ENCODE measurements at regions not wholly inside any gene's neighbourhood (a gene's known extent, or its start where the extent isn't known, plus 50 kb on each side); places are given as distances from the start of the nearest gene placed in this dataset.
"Not testable (repeated sequence)": the region's sequence is repeated elsewhere in the genome, so short reads cannot be mapped to it uniquely, and the experiment has no call there.

- DNase-seq = no peak
- no peaks in the 10 kb centered on the region for H3K36me3 Mint-ChIP-seq (ENCODE audit: low read depth)
- no peaks in the 10 kb centered on the region for H3K27me3 Mint-ChIP-seq
- no peak overlapping the region for H3K4me3 Mint-ChIP-seq
- no peaks in the 10 kb centered on the region for H3K4me1 Mint-ChIP-seq
- peaks cover 14% of the 10 kb centered on the region for H3K9me3 Mint-ChIP-seq
- CTCF ChIA-PET = no interaction called here
- no peak overlapping the region for H3K27ac Mint-ChIP-seq
- POLR2A ChIA-PET = no interaction called here
Measured at GRCh38 chr11:80700386-80700785, 1259.6 kb upstream of the TENM4 start.

GRCh38 chr11:80699406-80700177 is 1258.8 kb upstream of the TENM4 start:
- CTCF ChIA-PET, H3K4me1 Mint-ChIP-seq: not testable (repeated sequence)
- peaks cover 14% of the 10 kb centered on the region for H3K9me3 Mint-ChIP-seq

GRCh38 chr11:80698637-80699036 is 1257.8 kb upstream of the TENM4 start:
- ChIA-PET POLR2A (no interaction called here), CTCF (no interaction called here)
- H3K36me3 Mint-ChIP-seq (ENCODE audit: low read depth) = no peaks in the 10 kb centered on the region
- no peaks in the 10 kb centered on the region for H3K4me1 Mint-ChIP-seq
- DNase-seq = no peak
- H3K9me3 Mint-ChIP-seq = peaks cover 14% of the 10 kb centered on the region
- H3K27me3 Mint-ChIP-seq = no peaks in the 10 kb centered on the region
- H3K4me3 Mint-ChIP-seq = no peak overlapping the region
- no peak overlapping the region for H3K27ac Mint-ChIP-seq

More at GRCh38 chr11:80699406-80700177, 1258.8 kb upstream of the TENM4 start:
- H3K4me3 Mint-ChIP-seq; DNase-seq; H3K27me3 Mint-ChIP-seq; H3K36me3 Mint-ChIP-seq (ENCODE audit: low read depth); POLR2A ChIA-PET; H3K27ac Mint-ChIP-seq: not testable (repeated sequence)

GRCh38 chr11:80694385-80694784 is 1253.6 kb upstream of the TENM4 start:
- H3K4me3 Mint-ChIP-seq = no peak overlapping the region
- no peak for DNase-seq

GRCh38 chr11:80687941-80688340 is 1247.1 kb upstream of the TENM4 start:
- ChIA-PET CTCF (no interaction called here), POLR2A (no interaction called here)
- H3K4me3 Mint-ChIP-seq = no peak overlapping the region

More at GRCh38 chr11:80694385-80694784, 1253.6 kb upstream of the TENM4 start:
- POLR2A ChIA-PET = no interaction called here
- Mint-ChIP-seq H3K36me3 (ENCODE audit: low read depth) (no peaks in the 10 kb centered on the region), H3K27me3 (no peaks in the 10 kb centered on the region), H3K9me3 (peaks cover 3% of the 10 kb centered on the region), H3K4me1 (no peaks in the 10 kb centered on the region), H3K27ac (no peak overlapping the region)
- CTCF ChIA-PET = no interaction called here

GRCh38 chr11:80686889-80687288 is 1246.1 kb upstream of the TENM4 start:
- Mint-ChIP-seq H3K4me1 (no peaks in the 10 kb centered on the region), H3K27ac (no peak overlapping the region), H3K9me3 (peaks cover 4% of the 10 kb centered on the region), H3K27me3 (no peaks in the 10 kb centered on the region), H3K36me3 (ENCODE audit: low read depth) (no peaks in the 10 kb centered on the region), H3K4me3 (no peak overlapping the region)
- DNase-seq = no peak
- ChIA-PET POLR2A (no interaction called here), CTCF (no interaction called here)

More at GRCh38 chr11:80687941-80688340, 1247.1 kb upstream of the TENM4 start:
- Mint-ChIP-seq H3K4me1 (no peaks in the 10 kb centered on the region), H3K27ac (no peak overlapping the region), H3K36me3 (ENCODE audit: low read depth) (no peaks in the 10 kb centered on the region), H3K27me3 (no peaks in the 10 kb centered on the region), H3K9me3 (peaks cover 2% of the 10 kb centered on the region)
- no peak for DNase-seq

GRCh38 chr11:80673566-80673965 is 1232.7 kb upstream of the TENM4 start:
- no peaks in the 10 kb centered on the region for H3K36me3 Mint-ChIP-seq (ENCODE audit: low read depth)
- ChIA-PET POLR2A (no interaction called here), CTCF (no interaction called here)
- no peaks in the 10 kb centered on the region for H3K4me1 Mint-ChIP-seq
- peaks cover 8% of the 10 kb centered on the region for H3K9me3 Mint-ChIP-seq
- H3K27me3 Mint-ChIP-seq = no peaks in the 10 kb centered on the region
- H3K4me3 Mint-ChIP-seq = no peak overlapping the region
- no peak for DNase-seq
- no peak overlapping the region for H3K27ac Mint-ChIP-seq

- Mint-ChIP-seq H3K27me3 (no peaks in the 10 kb centered on the region), H3K36me3 (ENCODE audit: low read depth) (no peaks in the 10 kb centered on the region), H3K27ac (no peak overlapping the region), H3K4me3 (no peak overlapping the region), H3K9me3 (peaks cover 4% of the 10 kb centered on the region), H3K4me1 (no peaks in the 10 kb centered on the region)
- ChIA-PET CTCF (no interaction called here), POLR2A (no interaction called here)
- no peak for DNase-seq
Measured at GRCh38 chr11:80669620-80670019, 1228.8 kb upstream of the TENM4 start.

GRCh38 chr11:80668039-80668438 is 1227.2 kb upstream of the TENM4 start:
- Mint-ChIP-seq H3K27ac (no peak overlapping the region), H3K9me3 (peaks cover 4% of the 10 kb centered on the region), H3K27me3 (no peaks in the 10 kb centered on the region), H3K4me3 (no peak overlapping the region), H3K4me1 (no peaks in the 10 kb centered on the region), H3K36me3 (ENCODE audit: low read depth) (no peaks in the 10 kb centered on the region)
- no peak for DNase-seq
- ChIA-PET CTCF (no interaction called here), POLR2A (no interaction called here)

- peaks cover 18% of the 10 kb centered on the region for H3K9me3 Mint-ChIP-seq
- no peak overlapping the region for H3K4me3 Mint-ChIP-seq
- POLR2A ChIA-PET = no interaction called here
- H3K36me3 Mint-ChIP-seq (ENCODE audit: low read depth) = no peaks in the 10 kb centered on the region
- DNase-seq = no peak
- no peaks in the 10 kb centered on the region for H3K4me1 Mint-ChIP-seq
- no peak overlapping the region for H3K27ac Mint-ChIP-seq
- CTCF ChIA-PET = no interaction called here
- no peaks in the 10 kb centered on the region for H3K27me3 Mint-ChIP-seq
Measured at GRCh38 chr11:80655834-80656233, 1215.0 kb upstream of the TENM4 start.

- no peaks in the 10 kb centered on the region for H3K27me3 Mint-ChIP-seq
- POLR2A ChIA-PET = no interaction called here
- H3K36me3 Mint-ChIP-seq (ENCODE audit: low read depth) = no peaks in the 10 kb centered on the region
- no peak overlapping the region for H3K27ac Mint-ChIP-seq
- H3K4me1 Mint-ChIP-seq = no peaks in the 10 kb centered on the region
- no peak overlapping the region for H3K4me3 Mint-ChIP-seq
- CTCF ChIA-PET = no interaction called here
- H3K9me3 Mint-ChIP-seq = peaks cover 13% of the 10 kb centered on the region
- no peak for DNase-seq
Measured at GRCh38 chr11:80650966-80651365, 1210.1 kb upstream of the TENM4 start.

GRCh38 chr11:80649186-80649585 is 1208.4 kb upstream of the TENM4 start:
- Mint-ChIP-seq H3K4me1 (no peaks in the 10 kb centered on the region), H3K27ac (no peak overlapping the region), H3K4me3 (no peak overlapping the region), H3K9me3 (peaks cover 13% of the 10 kb centered on the region), H3K27me3 (no peaks in the 10 kb centered on the region), H3K36me3 (ENCODE audit: low read depth) (no peaks in the 10 kb centered on the region)
- DNase-seq = no peak
- POLR2A ChIA-PET = no interaction called here
- CTCF ChIA-PET = no interaction called here

GRCh38 chr11:80638296-80638695 is 1197.5 kb upstream of the TENM4 start:
- no peaks in the 10 kb centered on the region for H3K4me1 Mint-ChIP-seq
- H3K27me3 Mint-ChIP-seq = no peaks in the 10 kb centered on the region
- ChIA-PET CTCF (no interaction called here), POLR2A (no interaction called here)
- no peak for DNase-seq
- no peak overlapping the region for H3K27ac Mint-ChIP-seq
- no peaks in the 10 kb centered on the region for H3K36me3 Mint-ChIP-seq (ENCODE audit: low read depth)
- H3K9me3 Mint-ChIP-seq = no peaks in the 10 kb centered on the region
- H3K4me3 Mint-ChIP-seq = no peak overlapping the region

GRCh38 chr11:80637571-80637970 is 1196.7 kb upstream of the TENM4 start:
- Mint-ChIP-seq H3K4me1 (no peaks in the 10 kb centered on the region), H3K9me3 (no peaks in the 10 kb centered on the region), H3K36me3 (ENCODE audit: low read depth) (no peaks in the 10 kb centered on the region), H3K27ac (no peak overlapping the region), H3K27me3 (no peaks in the 10 kb centered on the region), H3K4me3 (no peak overlapping the region)
- no peak for DNase-seq
- ChIA-PET CTCF (no interaction called here), POLR2A (no interaction called here)

Measured in activated CD4-positive, alpha-beta T cell treated with anti-CD3 and anti-CD28 coated beads, Interleukin-2, amount 10 ng/mL, durations not matched to agents 7 days and 5 days (primary cell).